Smooth muscle cell (in vitro differentiated cells): ENCODE measurements at regions not wholly inside any gene's neighbourhood (a gene's known extent, or its start where the extent isn't known, plus 50 kb on each side); places are given as distances from the start of the nearest gene placed in this dataset.

Experiments used
- DNase-seq: peaks from one replicate; lab custom pipeline; 2025; ENCODE audit not compliant: unreplicated experiment; lab: John Stamatoyannopoulos, UW
- H2AFZ ChIP-seq: fragments of 200-600 bp; sonication (generic); 2 replicates; pipeline ENCODE4 v1.6.0; 2016; ENCODE audit warnings: antibody characterized with exemption, low read depth, mild to moderate bottlenecking
- H3F3A ChIP-seq: fragments of 200-600 bp; sonication (generic); 2 replicates; pipeline ENCODE4 v1.6.0; 2017; ENCODE audit warnings: antibody characterized with exemption, low read depth
- H3K27ac ChIP-seq: fragments of 200-600 bp; sonication (generic); 2 replicates; pipeline ENCODE4 v1.5.1; 2016; ENCODE audit warnings: low read depth, mild to moderate bottlenecking
- H3K27me3 ChIP-seq: fragments of 200-600 bp; sonication (generic); 2 replicates; pipeline ENCODE4 v1.6.1; 2016; ENCODE audit warnings: low read depth, mild to moderate bottlenecking
- H3K36me3 ChIP-seq: fragments of 200-600 bp; sonication (generic); 2 replicates; pipeline ENCODE4 v1.5.1; 2016; ENCODE audit warnings: low read depth
- H3K4me1 ChIP-seq: fragments of 200-600 bp; sonication (generic); 2 replicates; pipeline ENCODE4 v1.5.1; 2016; ENCODE audit warnings: low read depth
- H3K4me2 ChIP-seq: fragments of 200-600 bp; sonication (generic); 2 replicates; pipeline ENCODE4 v1.6.0; 2016; ENCODE audit warnings: mild to moderate bottlenecking
- H3K4me3 ChIP-seq: fragments of 200-600 bp; sonication (generic); 2 replicates; pipeline ENCODE4 v1.5.1; 2016; ENCODE audit warnings: mild to moderate bottlenecking
- H3K79me2 ChIP-seq: fragments of 200-600 bp; sonication (generic); 2 replicates; pipeline ENCODE4 v1.6.0; 2016; ENCODE audit warnings: low read depth, mild to moderate bottlenecking
- H3K9ac ChIP-seq: fragments of 200-600 bp; sonication (generic); 2 replicates; pipeline ENCODE4 v1.6.0; 2016; ENCODE audit warnings: low read depth
- H3K9me3 ChIP-seq: fragments of 200-600 bp; sonication (generic); replicated peaks from 2 replicates; pipeline ENCODE4 v1.5.1; 2016; ENCODE audit warnings: low read depth
- H4K20me1 ChIP-seq: fragments of 200-600 bp; sonication (generic); 2 replicates; pipeline ENCODE4 v1.6.0; 2016; ENCODE audit warnings: low read depth
- CTCF ChIP-seq: fragments of 200-600 bp; sonication (generic); IDR thresholded peaks from 2 replicates; pipeline ENCODE4 v1.5.1; 2017; ENCODE audit warnings: borderline replicate concordance, mild to moderate bottlenecking, antibody characterized with exemption; ENCODE audit not compliant: insufficient read depth, poor library complexity, severe bottlenecking
- WGBS: methylation state at CpG from one replicate; pipeline ENCODE4 v1.1.7; 2016; ENCODE audit warnings: low lambda C conversion rate; 5-methylcytosine and 5-hydroxymethylcytosine counted together

DNA sequence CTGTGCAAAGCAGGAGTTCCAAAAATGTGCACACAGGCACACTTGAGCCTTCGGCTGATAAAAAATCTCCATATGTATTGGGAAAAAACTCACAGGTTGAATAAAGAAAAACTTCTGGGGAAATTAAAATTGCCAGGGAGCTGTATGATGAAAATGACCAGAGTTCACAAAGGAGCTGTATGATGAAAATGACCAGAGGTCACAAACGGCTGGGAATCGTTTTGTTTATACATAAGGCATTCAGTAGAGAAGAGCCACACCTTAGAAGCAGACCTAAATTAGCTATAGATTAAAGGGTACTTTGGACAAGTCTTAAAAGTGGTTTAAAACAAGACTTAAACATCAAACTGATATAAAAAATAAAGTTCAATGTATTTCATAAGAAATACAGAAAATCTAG, 251.7 kb upstream of the TMEM132C start:
- 87% methylated on average over 3 of the region's 3 CpGs for WGBS
- no peak for DNase-seq
- H3K4me1 ChIP-seq = no peaks in the 10 kb centered on the region

GRCh38 chr12:128018067-128018466, 248.9 kb upstream of the TMEM132C start:
- Histone ChIP-seq H3F3A (no peaks in the 10 kb centered on the region), H3K9me3 (no peaks in the 10 kb centered on the region), H3K27me3 (no peaks in the 10 kb centered on the region), H3K9ac (no peak overlapping the region), H3K4me2 (no peak overlapping the region), H3K4me1 (no peaks in the 10 kb centered on the region), H4K20me1 (no peaks in the 10 kb centered on the region), H3K27ac (no peak overlapping the region), H3K36me3 (no peaks in the 10 kb centered on the region), H2AFZ (no peak overlapping the region), H3K4me3 (no peak overlapping the region), H3K79me2 (no peaks in the 10 kb centered on the region)
- DNase-seq = no peak
- 77% methylated on average over 10 of the region's 10 CpGs for WGBS
- no peak for TF ChIP-seq CTCF

More for the DNA sequence above, 251.7 kb upstream of the TMEM132C start:
- Histone ChIP-seq H3K9ac (no peak overlapping the region), H3K36me3 (no peaks in the 10 kb centered on the region), H3K9me3 (no peaks in the 10 kb centered on the region), H4K20me1 (no peaks in the 10 kb centered on the region), H3K27ac (no peak overlapping the region), H3K4me3 (no peak overlapping the region), H3K79me2 (no peaks in the 10 kb centered on the region), H3K27me3 (no peaks in the 10 kb centered on the region), H3K4me2 (no peak overlapping the region), H2AFZ (no peak overlapping the region), H3F3A (no peaks in the 10 kb centered on the region)
- TF ChIP-seq CTCF = no peak

DNA sequence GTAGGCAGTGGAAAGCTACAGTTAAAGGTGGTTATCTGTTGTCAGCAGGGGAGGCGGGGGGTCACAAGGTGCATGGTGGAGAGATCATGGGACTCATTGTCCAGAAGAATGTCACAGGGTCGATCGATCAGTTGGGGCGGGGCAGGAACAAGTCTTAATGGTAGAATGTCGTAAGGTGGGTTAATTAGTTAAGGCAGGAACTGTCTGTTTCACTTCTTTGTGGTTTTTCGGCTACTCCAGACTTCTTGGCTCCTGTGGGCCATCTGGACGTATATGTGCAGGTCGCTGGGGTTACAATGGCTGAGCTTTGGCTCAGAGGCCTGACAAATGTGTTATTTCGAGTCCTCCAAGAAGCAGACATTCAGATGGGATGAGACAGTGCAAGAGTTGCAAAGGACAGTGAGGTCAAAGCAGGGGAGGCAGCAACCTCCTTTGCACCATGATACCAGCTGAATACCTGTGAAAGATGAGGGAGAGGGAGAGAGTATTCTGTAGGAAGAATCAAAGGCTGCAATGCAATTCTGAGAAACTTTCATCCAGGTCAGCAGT, 246.9 kb upstream of the TMEM132C start:
- no peaks in the 10 kb centered on the region for H3K79me2 ChIP-seq
- no peak overlapping the region for H3K4me3 ChIP-seq
- no peaks in the 10 kb centered on the region for H3K36me3 ChIP-seq
- H3F3A ChIP-seq = no peaks in the 10 kb centered on the region
- no peaks in the 10 kb centered on the region for H3K4me1 ChIP-seq
- no peak overlapping the region for H3K27ac ChIP-seq
- no peaks in the 10 kb centered on the region for H4K20me1 ChIP-seq
- no peaks in the 10 kb centered on the region for H3K27me3 ChIP-seq
- H2AFZ ChIP-seq = no peak overlapping the region
- H3K9me3 ChIP-seq = no peaks in the 10 kb centered on the region
- no peak for TF ChIP-seq CTCF
- H3K4me2 ChIP-seq = no peak overlapping the region
- no peak for DNase-seq
- 74% methylated on average over 9 of the region's 9 CpGs for WGBS
- no peak overlapping the region for H3K9ac ChIP-seq

DNA sequence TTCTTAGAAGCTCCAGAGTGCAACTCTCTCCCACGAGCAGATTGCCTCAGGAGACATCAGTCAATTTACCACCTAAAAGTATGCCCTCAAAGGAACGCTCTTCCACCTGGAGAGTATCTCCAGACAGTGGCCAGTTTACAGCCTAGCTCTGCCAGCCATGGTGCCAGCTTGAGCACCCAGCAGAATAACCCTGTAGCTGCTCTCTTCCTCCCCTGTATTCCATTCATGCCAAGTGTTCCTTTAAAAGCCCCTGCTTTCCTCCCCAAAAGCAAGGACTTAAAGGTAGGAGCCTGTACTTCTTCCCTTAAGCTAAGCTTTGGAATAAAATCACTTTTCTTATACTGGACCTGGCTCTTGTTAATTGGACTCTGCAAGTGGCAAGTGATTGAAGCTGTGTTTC, 245.4 kb upstream of the TMEM132C start:
- Histone ChIP-seq H4K20me1 (no peaks in the 10 kb centered on the region), H3K9me3 (no peaks in the 10 kb centered on the region), H3K36me3 (no peaks in the 10 kb centered on the region), H3K79me2 (no peaks in the 10 kb centered on the region), H3K27me3 (no peaks in the 10 kb centered on the region), H3K9ac (no peak overlapping the region), H2AFZ (no peak overlapping the region), H3K27ac (no peak overlapping the region), H3K4me3 (no peak overlapping the region), H3K4me1 (no peaks in the 10 kb centered on the region), H3K4me2 (no peak overlapping the region), H3F3A (no peaks in the 10 kb centered on the region)
- DNase-seq = no peak
- 62% methylated on average over 2 of the region's 2 CpGs for WGBS
- no peak for TF ChIP-seq CTCF
